Mesothelial cell of epicardium (in vitro differentiated cells): ENCODE measurements at regions not wholly inside any gene's neighbourhood (a gene's known extent, or its start where the extent isn't known, plus 50 kb on each side); places are given as distances from the start of the nearest gene placed in this dataset.
"Not testable (repeated sequence)": the region's sequence is repeated elsewhere in the genome, so short reads cannot be mapped to it uniquely, and the experiment has no call there.

Experiments
- DNase-seq, 2 experiments: peaks; one replicate each; pipeline ENCODE4 v3.0.0; 2021; ENCODE audit warnings: low spot score in 2 of 2; ENCODE audit not compliant: unreplicated experiment in 2 of 2
- H3K27ac Mint-ChIP-seq: 2 replicates; pipeline ENCODE4 v1.8.0; 2021; ENCODE audit warnings: mixed read lengths
- H3K27me3 Mint-ChIP-seq: 2 replicates; pipeline ENCODE4 v1.8.0; 2021; ENCODE audit warnings: low read depth, mixed read lengths
- H3K36me3 Mint-ChIP-seq: 2 replicates; pipeline ENCODE4 v1.8.0; 2021; ENCODE audit warnings: mixed read lengths
- H3K4me1 Mint-ChIP-seq: 2 replicates; pipeline ENCODE4 v1.8.0; 2021; ENCODE audit warnings: mixed read lengths
- H3K4me3 Mint-ChIP-seq: 2 replicates; pipeline ENCODE4 v1.8.0; 2021; ENCODE audit warnings: mild to moderate bottlenecking, moderate library complexity, mixed read lengths
- H3K9me3 Mint-ChIP-seq: 2 replicates; pipeline ENCODE4 v1.8.0; 2021; ENCODE audit warnings: mixed read lengths
- CTCF ChIP-seq: fragments of 200-600 bp; sonication (generic); IDR thresholded peaks from one replicate; pipeline ENCODE4 v1.5.0; 2021; ENCODE audit warnings: antibody characterized with exemption; ENCODE audit not compliant: unreplicated experiment

GRCh38 chr4:144411119-144411518 is 234.8 kb upstream of the HHIP start:
- H3K4me1 Mint-ChIP-seq, result peaks cover 5% of the 10 kb centered on the region
- H3K27ac Mint-ChIP-seq, result no peak overlapping the region
- no peak for TF ChIP-seq CTCF
- H3K9me3 Mint-ChIP-seq, result peaks cover 6% of the 10 kb centered on the region
- no peak for DNase-seq
- H3K4me3 Mint-ChIP-seq, result no peak overlapping the region
- H3K36me3 Mint-ChIP-seq, result no peaks in the 10 kb centered on the region
- H3K27me3 Mint-ChIP-seq, result no peaks in the 10 kb centered on the region

- H3K4me3 Mint-ChIP-seq, result no peak overlapping the region
- H3K36me3 Mint-ChIP-seq, result no peaks in the 10 kb centered on the region
- peaks cover 6% of the 10 kb centered on the region for H3K9me3 Mint-ChIP-seq
- no peak overlapping the region for H3K27ac Mint-ChIP-seq
- DNase-seq, result no peak
- H3K4me1 Mint-ChIP-seq, result peaks cover 8% of the 10 kb centered on the region
- H3K27me3 Mint-ChIP-seq, result no peaks in the 10 kb centered on the region
- no peak for TF ChIP-seq CTCF
Measured at GRCh38 chr4:144411700-144412099, 234.3 kb upstream of the HHIP start.

GRCh38 chr4:144421056-144421455 is 224.9 kb upstream of the HHIP start:
- Mint-ChIP-seq H3K27ac (no peak overlapping the region), H3K9me3 (no peaks in the 10 kb centered on the region), H3K36me3 (no peaks in the 10 kb centered on the region), H3K4me3 (no peak overlapping the region), H3K4me1 (peaks cover 15% of the 10 kb centered on the region), H3K27me3 (no peaks in the 10 kb centered on the region)
- no peak for TF ChIP-seq CTCF
- DNase-seq, result no peak

- DNase-seq, result no peak
- H3K27ac Mint-ChIP-seq, result no peak overlapping the region
- H3K36me3 Mint-ChIP-seq, result no peaks in the 10 kb centered on the region
- H3K9me3 Mint-ChIP-seq, result no peaks in the 10 kb centered on the region
- H3K27me3 Mint-ChIP-seq, result no peaks in the 10 kb centered on the region
- H3K4me1 Mint-ChIP-seq, result peaks cover 11% of the 10 kb centered on the region
- TF ChIP-seq CTCF, result no peak
- no peak overlapping the region for H3K4me3 Mint-ChIP-seq
Measured at GRCh38 chr4:144421839-144422565, 224.0 kb upstream of the HHIP start.

GRCh38 chr4:144423930-144424329 is 222.0 kb upstream of the HHIP start:
- DNase-seq, result no peak
- Mint-ChIP-seq H3K9me3 (no peaks in the 10 kb centered on the region), H3K27ac (peak overlapping the region; percentile 40), H3K4me1 (peaks cover 11% of the 10 kb centered on the region), H3K27me3 (no peaks in the 10 kb centered on the region), H3K36me3 (no peaks in the 10 kb centered on the region), H3K4me3 (no peak overlapping the region)
- no peak for TF ChIP-seq CTCF

- not testable (repeated sequence) for H3K4me3 Mint-ChIP-seq, H3K9me3 Mint-ChIP-seq, H3K27me3 Mint-ChIP-seq, H3K27ac Mint-ChIP-seq, DNase-seq, H3K36me3 Mint-ChIP-seq
- H3K4me1 Mint-ChIP-seq, result peaks cover 11% of the 10 kb centered on the region
Measured at GRCh38 chr4:144426023-144426422, 219.9 kb upstream of the HHIP start.
